Glutamatergic neuron (in vitro differentiated cells): ENCODE measurements at regions not wholly inside any gene's neighbourhood (a gene's known extent, or its start where the extent isn't known, plus 50 kb on each side); places are given as distances from the start of the nearest gene placed in this dataset.

ENCODE experiments used
- DNase-seq: peaks from one replicate; pipeline ENCODE4 v3.0.0; 2022
- H3K27ac Mint-ChIP-seq: one replicate; pipeline ENCODE4 v1.8.0; 2020; ENCODE audit warnings: mild to moderate bottlenecking, mixed read lengths, inconsistent platforms; ENCODE audit not compliant: unreplicated experiment
- H3K27me3 Mint-ChIP-seq: one replicate; pipeline ENCODE4 v1.8.0; 2020; ENCODE audit warnings: mild to moderate bottlenecking, moderate library complexity, mixed read lengths, inconsistent platforms; ENCODE audit not compliant: unreplicated experiment
- H3K36me3 Mint-ChIP-seq: one replicate; pipeline ENCODE4 v1.8.0; 2020; ENCODE audit warnings: mild to moderate bottlenecking, mixed read lengths, inconsistent platforms; ENCODE audit not compliant: unreplicated experiment
- H3K4me1 Mint-ChIP-seq: one replicate; pipeline ENCODE4 v1.8.0; 2020; ENCODE audit warnings: mild to moderate bottlenecking, low read depth, mixed read lengths, inconsistent platforms; ENCODE audit not compliant: unreplicated experiment
- H3K4me3 Mint-ChIP-seq: one replicate; pipeline ENCODE4 v1.8.0; 2020; ENCODE audit warnings: mild to moderate bottlenecking, mixed read lengths, inconsistent platforms; ENCODE audit not compliant: unreplicated experiment
- H3K9me3 Mint-ChIP-seq: one replicate; pipeline ENCODE4 v1.8.0; 2020; ENCODE audit warnings: mild to moderate bottlenecking, moderate library complexity, mixed read lengths, inconsistent platforms; ENCODE audit not compliant: unreplicated experiment
- TF ChIP-seq, protein P1 (sequence below): fragments of 200-600 bp; sonication (generic); IDR thresholded peaks from one replicate; pipeline ENCODE4 v1.5.0; 2021; ENCODE audit not compliant: partially characterized antibody, unreplicated experiment

DNA sequence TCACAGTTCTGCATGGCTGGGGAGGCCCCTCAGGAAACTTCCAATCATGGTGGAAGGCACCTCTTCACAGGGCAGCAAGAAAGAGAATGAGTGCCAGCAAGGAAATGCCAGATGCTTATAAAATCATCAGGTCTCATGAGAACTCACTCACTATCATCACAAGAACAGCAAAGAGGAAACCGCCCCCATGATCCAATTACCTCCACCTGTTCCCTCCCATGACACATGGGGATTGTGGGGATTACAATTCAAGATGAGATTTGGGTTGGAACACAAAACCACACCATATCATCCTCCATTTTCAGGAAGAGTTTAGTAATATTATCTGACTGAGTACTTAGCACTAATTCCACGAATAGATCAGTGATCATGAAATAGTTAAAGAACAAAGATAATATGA lies 244.2 kb downstream of the LMO4 start:
- Mint-ChIP-seq H3K27ac (no peak overlapping the region), H3K9me3 (peaks cover 2% of the 10 kb centered on the region), H3K4me1 (no peaks in the 10 kb centered on the region), H3K4me3 (no peak overlapping the region), H3K27me3 (peaks cover 2% of the 10 kb centered on the region), H3K36me3 (no peaks in the 10 kb centered on the region)
- TF ChIP-seq, protein P1, sequence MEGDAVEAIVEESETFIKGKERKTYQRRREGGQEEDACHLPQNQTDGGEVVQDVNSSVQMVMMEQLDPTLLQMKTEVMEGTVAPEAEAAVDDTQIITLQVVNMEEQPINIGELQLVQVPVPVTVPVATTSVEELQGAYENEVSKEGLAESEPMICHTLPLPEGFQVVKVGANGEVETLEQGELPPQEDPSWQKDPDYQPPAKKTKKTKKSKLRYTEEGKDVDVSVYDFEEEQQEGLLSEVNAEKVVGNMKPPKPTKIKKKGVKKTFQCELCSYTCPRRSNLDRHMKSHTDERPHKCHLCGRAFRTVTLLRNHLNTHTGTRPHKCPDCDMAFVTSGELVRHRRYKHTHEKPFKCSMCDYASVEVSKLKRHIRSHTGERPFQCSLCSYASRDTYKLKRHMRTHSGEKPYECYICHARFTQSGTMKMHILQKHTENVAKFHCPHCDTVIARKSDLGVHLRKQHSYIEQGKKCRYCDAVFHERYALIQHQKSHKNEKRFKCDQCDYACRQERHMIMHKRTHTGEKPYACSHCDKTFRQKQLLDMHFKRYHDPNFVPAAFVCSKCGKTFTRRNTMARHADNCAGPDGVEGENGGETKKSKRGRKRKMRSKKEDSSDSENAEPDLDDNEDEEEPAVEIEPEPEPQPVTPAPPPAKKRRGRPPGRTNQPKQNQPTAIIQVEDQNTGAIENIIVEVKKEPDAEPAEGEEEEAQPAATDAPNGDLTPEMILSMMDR: no peak
- no peak for DNase-seq

DNA sequence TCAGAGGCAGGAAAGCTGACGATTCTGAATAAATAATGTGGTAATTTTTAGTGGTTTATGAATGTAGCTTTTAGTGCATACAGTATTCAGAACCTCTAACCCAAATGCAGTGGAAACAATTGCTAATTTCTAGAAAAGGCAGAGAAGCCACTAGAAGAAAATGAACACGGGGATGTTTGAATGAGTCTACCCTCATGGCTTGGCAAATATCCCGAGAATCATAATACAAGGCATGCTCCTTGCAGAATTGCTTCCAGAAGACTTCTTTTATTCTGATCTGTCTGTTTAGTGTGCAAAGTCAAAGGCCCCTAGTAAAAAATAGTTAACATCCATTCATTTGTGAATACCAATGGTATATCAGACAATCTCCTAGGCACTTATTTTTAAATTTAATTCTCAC lies 246.8 kb downstream of the LMO4 start:
- no peak overlapping the region for H3K27ac Mint-ChIP-seq
- peaks cover 2% of the 10 kb centered on the region for H3K9me3 Mint-ChIP-seq
- H3K27me3 Mint-ChIP-seq: peaks cover 2% of the 10 kb centered on the region
- H3K4me1 Mint-ChIP-seq: no peaks in the 10 kb centered on the region
- H3K4me3 Mint-ChIP-seq: no peak overlapping the region
- H3K36me3 Mint-ChIP-seq: no peaks in the 10 kb centered on the region
- DNase-seq: no peak
- TF ChIP-seq, protein P1: no peak

DNA sequence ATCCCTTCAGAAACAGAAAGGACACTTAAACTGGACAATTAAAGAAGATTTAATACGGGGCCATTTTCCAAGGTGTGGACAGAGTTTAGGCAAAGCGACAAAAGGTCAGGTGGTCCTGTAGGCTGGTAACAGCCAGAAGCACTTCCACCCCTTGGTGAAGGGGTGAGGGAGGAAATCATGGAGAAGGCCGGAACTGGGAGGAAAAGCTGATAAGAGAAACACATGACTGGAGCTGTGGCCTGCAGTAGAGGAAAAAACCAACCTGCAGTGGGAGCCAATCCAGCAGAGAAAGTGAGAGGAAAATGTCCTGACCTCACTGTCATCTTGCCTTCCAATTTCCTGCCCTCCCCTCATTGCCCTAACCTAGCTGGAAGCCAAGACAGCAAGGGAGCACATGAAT lies 249.8 kb downstream of the LMO4 start:
- Mint-ChIP-seq H3K27me3 (no peaks in the 10 kb centered on the region), H3K4me1 (no peaks in the 10 kb centered on the region), H3K9me3 (no peaks in the 10 kb centered on the region), H3K36me3 (no peaks in the 10 kb centered on the region), H3K27ac (no peak overlapping the region), H3K4me3 (no peak overlapping the region)
- TF ChIP-seq, protein P1: no peak
- no peak for DNase-seq

DNA sequence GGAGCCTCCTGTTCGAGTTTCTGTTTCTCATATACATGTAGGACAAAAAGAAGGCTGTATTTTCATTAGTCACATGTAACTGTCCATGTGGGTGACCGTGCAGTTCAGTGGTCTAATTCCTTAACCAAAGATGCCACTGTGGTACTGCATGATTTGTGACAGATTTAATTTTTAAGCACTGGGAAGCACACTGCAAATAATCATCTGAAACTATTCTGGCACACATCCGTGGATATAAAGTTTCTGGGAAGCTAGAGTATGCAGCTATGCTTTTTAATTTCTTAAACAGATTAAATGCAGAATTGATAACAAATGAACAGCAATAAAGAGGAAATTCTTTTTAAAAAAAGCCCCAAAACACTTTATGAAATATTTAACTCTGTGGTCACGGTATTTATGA lies 254.8 kb downstream of the LMO4 start:
- Mint-ChIP-seq H3K36me3 (no peaks in the 10 kb centered on the region), H3K4me1 (no peaks in the 10 kb centered on the region), H3K27ac (no peak overlapping the region), H3K4me3 (no peak overlapping the region), H3K27me3 (no peaks in the 10 kb centered on the region), H3K9me3 (no peaks in the 10 kb centered on the region)
- DNase-seq: no peak
- TF ChIP-seq, protein P1: no peak

DNA sequence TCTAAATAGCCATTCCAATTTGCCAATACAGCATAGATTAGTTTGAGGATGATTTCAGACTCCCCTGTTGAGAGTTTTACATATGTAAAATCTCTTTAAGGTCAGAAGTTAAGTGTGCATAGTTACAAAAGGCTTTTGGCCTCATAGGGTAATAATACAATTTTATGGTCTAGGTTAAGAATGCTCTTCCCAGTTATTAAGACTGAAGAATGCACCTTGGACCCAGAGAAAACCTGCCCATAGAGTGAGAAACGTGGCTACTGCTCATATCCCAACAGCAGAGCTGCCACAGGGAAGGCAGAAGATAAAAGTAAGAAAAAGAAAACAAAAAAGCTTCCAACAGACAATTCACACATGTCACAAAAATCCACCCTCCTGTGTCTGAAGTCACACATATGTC lies 255.9 kb downstream of the LMO4 start:
- Mint-ChIP-seq H3K4me1 (no peaks in the 10 kb centered on the region), H3K27ac (no peak overlapping the region), H3K4me3 (no peak overlapping the region), H3K9me3 (no peaks in the 10 kb centered on the region), H3K27me3 (no peaks in the 10 kb centered on the region), H3K36me3 (no peaks in the 10 kb centered on the region)
- TF ChIP-seq, protein P1: no peak
- DNase-seq: no peak
